ENCODE measurements at regions not wholly inside any gene's neighbourhood (a gene's known extent, or its start where the extent isn't known, plus 50 kb on each side); places are given as distances from the start of the nearest gene placed in this dataset.

DNA sequence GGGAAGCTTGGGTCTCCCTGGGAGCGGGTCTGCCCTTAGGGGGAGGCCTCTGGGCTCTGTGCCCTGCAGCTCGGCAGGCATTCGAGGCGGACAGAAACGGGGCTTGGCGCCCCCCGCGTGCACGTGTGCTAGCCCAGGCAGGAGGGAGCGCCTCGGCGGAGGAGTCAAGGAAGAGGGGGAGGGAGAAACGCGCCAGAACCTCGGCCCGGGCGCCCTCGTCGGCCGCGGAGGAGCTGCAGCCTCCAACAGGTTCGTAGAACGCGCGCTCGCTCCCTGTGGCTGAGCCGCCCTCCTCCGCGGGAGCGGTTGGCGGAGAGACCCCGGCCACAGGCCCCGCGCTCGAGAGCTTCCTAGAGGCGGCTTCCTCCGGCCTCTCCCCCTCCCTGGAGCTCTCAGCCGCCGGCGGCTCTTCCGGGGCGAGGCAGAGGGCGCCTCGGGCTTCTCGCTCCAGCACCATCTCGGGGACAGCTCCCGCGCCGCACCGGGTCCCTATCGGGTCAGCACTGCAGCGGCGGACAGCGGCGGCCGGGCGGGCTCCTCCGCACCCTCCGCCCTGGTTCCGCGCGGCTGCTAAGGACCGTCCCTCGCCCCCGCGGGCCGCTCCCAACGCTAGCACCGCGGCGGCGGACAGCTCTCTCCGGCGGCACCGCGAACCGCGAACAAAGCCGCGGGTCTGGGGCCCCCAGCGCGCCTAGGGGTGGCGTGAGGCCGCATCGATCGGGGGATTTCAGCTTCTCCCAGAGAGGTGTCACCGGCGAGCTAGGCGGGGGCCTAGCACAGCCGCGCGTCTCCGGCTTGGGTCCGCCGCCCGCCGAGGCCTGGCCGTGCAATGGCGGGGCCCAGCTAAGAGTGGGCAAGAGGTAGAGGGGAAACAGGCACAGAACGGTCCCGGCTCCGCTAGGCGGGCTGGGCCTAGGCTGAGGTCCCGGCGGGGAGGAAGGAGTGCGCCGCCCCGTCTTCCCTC, 74.6 kb upstream of the CPLX2 start:
- POLR2A ChIA-PET, result interaction anchor here (1.0 kb wide), 1 partner anchor 75 kb away, joined by 3 read pairs; the partner anchor contains the start of gene CPLX2
- peak overlapping the region in 1 of 10 donors; percentile 49 for H3K27ac Mint-ChIP-seq
- peaks cover 36 to 75% (median 72%) of the 10 kb centered on the region in 5 donors for H3K27me3 Mint-ChIP-seq
- ATAC-seq, result peak; percentile 98
- H3K4me3 Mint-ChIP-seq, result peak overlapping the region in 2 of 10 donors; percentile 39 to 49
- peaks cover 0 to 8% (median 4%) of the 10 kb centered on the region in 3 donors for H3K36me3 Mint-ChIP-seq
- peaks cover 5 to 25% (median 12%) of the 10 kb centered on the region in 4 donors for H3K4me1 Mint-ChIP-seq
- H3K9me3 Mint-ChIP-seq, result peaks cover 0 to 18% (median 3%) of the 10 kb centered on the region in 9 donors
- DNase-seq, result peak; percentile 71 to 90 (median 84)

DNA sequence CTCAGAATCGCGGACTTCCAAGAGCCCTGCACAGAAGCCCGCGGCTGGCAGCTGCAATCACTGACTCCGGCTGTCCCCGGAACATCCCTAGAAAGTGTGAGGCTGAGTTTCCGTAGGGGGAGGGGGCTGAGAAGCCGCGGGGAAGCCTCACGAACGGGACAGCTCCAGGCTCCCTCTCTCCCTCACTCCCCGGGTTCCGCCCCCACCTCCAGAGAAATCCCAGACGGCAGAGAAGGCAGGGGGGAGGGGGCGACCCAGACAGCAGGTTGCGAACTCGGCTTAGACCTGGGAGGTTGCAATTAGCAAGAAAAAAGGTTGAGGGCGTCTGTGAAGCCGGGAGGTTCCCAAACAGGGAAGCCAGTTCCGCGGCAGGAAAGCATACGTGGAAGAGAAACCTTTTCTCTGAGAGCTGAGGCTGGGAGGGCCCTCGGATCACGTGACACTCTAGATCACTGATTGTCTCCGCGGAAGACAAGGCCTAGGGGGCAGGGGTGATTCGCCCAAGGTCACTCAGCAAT, 73.8 kb upstream of the CPLX2 start:
- ATAC-seq (no peak), DNase-seq (no peak)
- peaks cover 36 to 83% (median 72%) of the 10 kb centered on the region in 5 donors for H3K27me3 Mint-ChIP-seq
- H3K4me1 Mint-ChIP-seq, result peaks cover 5 to 25% (median 12%) of the 10 kb centered on the region in 4 donors
- no peak overlapping the region for H3K27ac Mint-ChIP-seq
- H3K4me3 Mint-ChIP-seq, result peak overlapping the region in 3 of 10 donors; percentile 10 to 39 (median 22)
- peaks cover 0 to 8% (median 4%) of the 10 kb centered on the region in 3 donors for H3K36me3 Mint-ChIP-seq
- H3K9me3 Mint-ChIP-seq, result peaks cover 0 to 18% (median 3%) of the 10 kb centered on the region in 9 donors
- POLR2A ChIA-PET, result no interaction called here

DNA sequence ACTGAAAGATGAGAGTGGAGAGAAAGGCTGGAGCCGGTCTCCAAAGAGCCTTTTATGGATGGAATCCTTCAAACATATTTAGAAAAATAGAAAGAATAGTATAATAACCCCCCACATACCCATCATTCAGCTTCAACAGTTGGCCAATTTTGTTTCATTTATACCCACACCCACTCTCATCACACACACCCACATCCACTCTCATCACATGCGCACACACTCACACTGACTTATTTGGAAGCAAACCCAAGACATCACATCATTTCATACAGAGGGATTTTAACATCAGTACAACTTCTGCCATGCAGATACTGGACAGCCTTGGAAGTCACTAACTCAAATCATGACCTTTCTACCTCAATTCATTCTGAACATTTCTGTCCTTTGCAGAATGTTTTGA, 72.8 kb upstream of the CPLX2 start:
- POLR2A ChIA-PET, result no interaction called here
- Mint-ChIP-seq H3K27ac (no peak overlapping the region), H3K4me3 (peak overlapping the region in 2 of 10 donors; percentile 26 to 29), H3K4me1 (peaks cover 5 to 25% (median 12%) of the 10 kb centered on the region in 4 donors), H3K27me3 (peaks cover 40 to 93% (median 72%) of the 10 kb centered on the region in 5 donors), H3K9me3 (peaks cover 0 to 10% (median 3%) of the 10 kb centered on the region in 9 donors), H3K36me3 (peaks cover 0 to 12% (median 4%) of the 10 kb centered on the region in 3 donors)
- ATAC-seq (no peak), DNase-seq (no peak)

DNA sequence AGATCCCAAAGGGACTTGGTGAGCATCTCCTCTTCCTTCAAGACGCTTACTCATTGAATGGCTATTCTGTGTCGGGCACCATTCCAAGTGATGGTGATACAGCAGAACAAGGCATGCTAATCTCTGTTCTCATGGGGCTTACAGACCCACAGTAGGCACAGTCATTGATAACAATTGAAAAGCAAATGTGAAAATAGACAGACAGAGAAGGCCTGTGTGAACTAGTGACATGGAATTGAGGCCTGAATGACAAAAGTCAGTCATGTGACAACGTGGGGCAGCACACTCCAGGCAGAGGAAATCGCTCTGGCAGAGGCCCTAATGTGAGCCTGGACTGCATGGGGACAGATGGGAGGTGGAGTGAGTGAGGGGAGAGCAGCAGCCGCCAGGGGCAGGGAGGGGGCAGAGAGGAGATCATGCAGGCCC, 70.7 kb upstream of the CPLX2 start:
- peaks cover 5 to 25% (median 12%) of the 10 kb centered on the region in 4 donors for H3K4me1 Mint-ChIP-seq
- peaks cover 39 to 91% (median 66%) of the 10 kb centered on the region in 5 donors for H3K27me3 Mint-ChIP-seq
- DNase-seq, result no peak
- no peak overlapping the region for H3K27ac Mint-ChIP-seq
- H3K9me3 Mint-ChIP-seq, result peaks cover 0 to 5% (median 0%) of the 10 kb centered on the region in 9 donors
- H3K4me3 Mint-ChIP-seq, result no peak overlapping the region
- H3K36me3 Mint-ChIP-seq, result peaks cover 0 to 4% (median 4%) of the 10 kb centered on the region in 3 donors
- POLR2A ChIA-PET, result no interaction called here
- ATAC-seq, result no peak

DNA sequence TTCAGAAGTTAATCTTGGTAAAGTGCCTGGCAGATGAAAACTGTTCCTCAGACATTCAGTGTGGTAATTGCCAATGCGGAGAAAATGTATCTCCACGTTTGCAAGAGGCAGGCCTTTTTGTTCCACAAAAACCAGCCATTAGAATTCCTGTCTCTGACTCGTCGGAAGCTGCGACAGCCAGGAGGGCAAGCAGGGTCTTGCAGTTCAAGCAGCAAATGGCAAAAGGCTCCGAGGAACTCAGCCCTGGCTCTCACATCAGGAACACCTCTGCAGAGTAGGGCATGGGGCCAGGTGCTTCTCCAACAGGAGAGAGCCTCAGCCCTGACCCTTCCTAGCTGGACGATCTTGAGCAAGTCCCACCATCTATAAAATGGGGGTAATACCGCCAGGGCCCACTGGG, 69.0 kb upstream of the CPLX2 start:
- ATAC-seq (no peak), DNase-seq (no peak)
- Mint-ChIP-seq H3K4me1 (peaks cover 1 to 16% (median 11%) of the 10 kb centered on the region in 4 donors), H3K27ac (no peak overlapping the region), H3K36me3 (peaks cover 0 to 4% (median 4%) of the 10 kb centered on the region in 3 donors), H3K4me3 (no peak overlapping the region), H3K27me3 (peaks cover 39 to 95% (median 71%) of the 10 kb centered on the region in 5 donors), H3K9me3 (peaks cover 0 to 3% (median 0%) of the 10 kb centered on the region in 9 donors)
- POLR2A ChIA-PET, result no interaction called here

DNA sequence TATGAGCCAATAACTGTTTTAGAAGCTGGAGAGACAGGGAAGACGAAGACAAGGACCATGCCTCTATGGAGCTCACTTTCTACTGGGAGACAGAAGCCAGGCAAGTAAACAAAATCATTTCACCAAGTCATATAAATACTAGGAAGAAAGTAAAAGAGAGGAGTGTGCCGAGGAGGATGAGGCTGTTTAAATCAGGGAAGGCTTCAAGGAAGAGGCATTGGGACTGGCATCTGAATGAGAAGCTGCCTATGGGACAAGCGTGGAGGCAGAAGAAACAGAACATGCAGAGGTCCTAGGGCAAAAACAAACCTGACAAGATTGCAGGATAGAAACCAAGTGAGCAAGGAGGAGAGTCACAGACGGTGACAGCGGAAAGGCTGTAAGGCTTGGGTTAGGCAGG, 68.1 kb upstream of the CPLX2 start:
- DNase-seq (no peak), ATAC-seq (no peak)
- H3K27me3 Mint-ChIP-seq, result peaks cover 35 to 95% (median 75%) of the 10 kb centered on the region in 5 donors
- POLR2A ChIA-PET, result no interaction called here
- H3K27ac Mint-ChIP-seq, result peak overlapping the region in 1 of 10 donors; percentile 57
- peaks cover 0 to 4% (median 4%) of the 10 kb centered on the region in 3 donors for H3K36me3 Mint-ChIP-seq
- no peak overlapping the region for H3K4me3 Mint-ChIP-seq
- H3K4me1 Mint-ChIP-seq, result peaks cover 0 to 7% (median 2%) of the 10 kb centered on the region in 4 donors
- peaks cover 0 to 3% (median 0%) of the 10 kb centered on the region in 9 donors for H3K9me3 Mint-ChIP-seq

DNA sequence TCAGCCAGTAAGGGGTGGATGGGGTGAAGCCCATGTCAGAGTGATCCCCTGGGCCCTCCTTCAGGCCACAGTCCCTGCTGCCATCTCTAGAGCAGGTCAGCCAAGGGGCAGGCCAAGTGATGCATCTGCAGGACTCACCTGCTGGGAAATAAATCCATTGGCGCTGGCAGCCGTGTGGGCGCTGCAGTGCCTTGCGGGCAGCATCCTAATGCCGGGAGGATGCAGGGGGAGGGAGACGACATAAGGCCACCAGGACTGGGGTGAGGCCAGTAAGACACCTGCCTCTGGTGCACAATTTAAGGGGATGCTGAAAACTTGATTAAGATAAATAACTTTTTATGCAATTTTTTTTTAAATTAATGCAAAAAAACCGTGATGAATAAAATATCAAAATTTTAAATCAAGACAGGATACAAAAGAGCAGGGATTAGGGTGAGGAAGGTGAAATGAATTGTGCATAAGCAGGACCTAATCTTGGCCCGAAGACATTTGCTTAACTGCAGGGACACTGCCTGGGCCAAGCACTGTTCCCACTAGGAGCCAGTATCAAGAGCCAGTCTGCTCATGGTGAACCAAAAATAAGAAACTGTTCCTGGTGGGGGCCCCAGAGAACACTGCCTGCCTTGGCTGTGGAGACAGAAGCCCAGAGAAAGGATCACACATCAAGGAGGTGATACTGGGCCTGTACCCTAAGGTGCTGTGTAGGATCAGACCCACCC, 67.5 kb upstream of the CPLX2 start:
- POLR2A ChIA-PET, result no interaction called here
- Mint-ChIP-seq H3K36me3 (peaks cover 0 to 4% (median 4%) of the 10 kb centered on the region in 3 donors), H3K27me3 (peaks cover 31 to 95% (median 70%) of the 10 kb centered on the region in 5 donors), H3K4me3 (no peak overlapping the region), H3K4me1 (peaks cover 0 to under 1% (median 0%) of the 10 kb centered on the region in 4 donors), H3K27ac (no peak overlapping the region), H3K9me3 (peaks cover 0 to 3% (median 0%) of the 10 kb centered on the region in 9 donors)
- DNase-seq (no peak), ATAC-seq (no peak)

DNA sequence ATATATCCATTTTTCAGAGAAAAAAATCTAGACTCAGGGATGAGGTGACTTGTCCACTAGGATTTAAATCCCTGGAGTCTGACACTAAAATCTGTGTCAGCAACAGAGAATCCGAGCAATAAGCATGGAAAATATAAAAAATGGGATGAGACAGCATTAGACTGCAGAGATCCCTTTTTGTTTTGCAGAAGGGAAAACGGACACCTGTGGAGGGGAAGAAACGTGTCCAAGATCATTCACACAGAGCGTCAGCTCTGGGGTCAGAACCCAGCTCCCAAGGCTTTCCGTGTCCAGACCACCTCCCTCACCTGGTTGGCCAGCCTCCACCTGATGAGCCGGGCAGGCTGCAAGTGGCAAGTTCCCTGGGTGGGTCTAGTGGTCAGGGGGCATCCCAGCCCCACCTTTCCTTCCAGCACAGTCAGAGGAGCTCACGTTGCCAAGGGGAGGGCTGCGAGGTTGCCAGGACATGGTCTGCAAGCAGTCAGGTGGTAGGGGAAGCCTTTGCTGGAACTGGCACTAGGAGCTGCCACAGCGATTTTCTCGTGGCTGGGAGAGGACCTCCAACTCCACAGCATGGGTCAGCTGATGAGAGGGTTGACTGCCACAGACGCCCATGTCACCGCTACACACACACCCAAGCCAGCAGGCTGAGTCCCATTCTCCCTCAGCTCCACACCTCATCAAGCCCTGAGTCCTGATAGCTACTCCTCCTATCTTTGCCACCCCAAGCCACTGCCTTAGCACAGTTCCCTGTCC, 65.9 kb upstream of the CPLX2 start:
- H3K27me3 Mint-ChIP-seq, result peaks cover 28 to 97% (median 73%) of the 10 kb centered on the region in 5 donors
- peaks cover 0 to 3% (median 0%) of the 10 kb centered on the region in 9 donors for H3K9me3 Mint-ChIP-seq
- no peak overlapping the region for H3K27ac Mint-ChIP-seq
- peaks cover 0 to 4% (median 3%) of the 10 kb centered on the region in 3 donors for H3K36me3 Mint-ChIP-seq
- no peak overlapping the region for H3K4me3 Mint-ChIP-seq
- H3K4me1 Mint-ChIP-seq, result no peaks in the 10 kb centered on the region
- POLR2A ChIA-PET, result no interaction called here
- ATAC-seq (no peak), DNase-seq (no peak)

DNA sequence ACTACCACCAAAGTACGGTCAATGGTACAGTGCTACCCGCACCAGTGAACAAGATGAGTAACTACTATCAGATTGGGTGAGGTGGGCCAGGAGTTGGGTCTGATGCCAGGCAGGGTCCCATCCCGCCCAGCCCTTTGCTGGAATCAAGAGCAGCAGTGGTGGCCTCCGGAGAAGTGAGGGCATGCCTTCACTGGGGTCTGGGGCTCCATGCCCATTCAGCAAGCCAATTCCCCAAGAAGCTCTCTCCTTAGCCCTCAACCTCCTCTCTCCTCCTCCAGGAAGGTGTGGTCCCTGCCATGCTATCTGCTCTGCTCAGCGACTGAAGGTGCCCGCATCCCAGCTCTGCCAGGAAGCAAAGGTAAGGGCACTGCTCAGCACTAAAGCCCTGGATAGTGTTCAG, 62.7 kb upstream of the CPLX2 start:
- H3K4me3 Mint-ChIP-seq, result no peak overlapping the region
- DNase-seq, result no peak
- POLR2A ChIA-PET, result no interaction called here
- no peaks in the 10 kb centered on the region for H3K36me3 Mint-ChIP-seq
- no peak overlapping the region for H3K27ac Mint-ChIP-seq
- peaks cover 0 to 5% (median 0%) of the 10 kb centered on the region in 9 donors for H3K9me3 Mint-ChIP-seq
- no peaks in the 10 kb centered on the region for H3K4me1 Mint-ChIP-seq
- no peak for ATAC-seq
- peaks cover 13 to 78% (median 46%) of the 10 kb centered on the region in 5 donors for H3K27me3 Mint-ChIP-seq

DNA sequence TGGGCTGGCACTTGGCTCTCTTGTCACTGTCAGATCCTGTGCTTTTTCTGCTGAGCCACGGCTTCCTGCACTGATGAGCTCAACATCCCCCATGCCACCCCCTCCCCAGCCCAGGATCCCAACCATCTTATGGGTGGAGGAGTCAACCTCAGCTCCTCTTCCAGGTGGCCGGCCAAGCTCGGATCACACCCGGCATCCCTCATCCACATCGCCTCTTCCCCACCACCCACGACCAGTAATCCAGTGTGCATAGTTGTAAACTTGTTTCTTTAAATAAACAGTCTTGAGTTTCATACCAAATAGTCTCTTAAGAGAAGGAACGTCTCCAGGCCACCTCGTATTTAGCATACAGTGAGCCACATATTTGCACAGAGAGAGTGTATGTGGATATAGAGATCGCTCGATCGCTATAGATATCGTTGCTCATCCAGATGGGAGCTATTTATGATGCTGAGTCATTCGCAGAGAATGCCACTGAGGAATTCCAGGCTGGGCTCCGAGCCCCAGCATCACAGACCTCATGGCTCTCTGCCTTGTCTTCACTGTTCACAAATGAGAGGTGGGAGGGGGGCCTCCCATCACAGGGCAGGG, 61.8 kb upstream of the CPLX2 start:
- Mint-ChIP-seq H3K9me3 (peaks cover 0 to 5% (median 0%) of the 10 kb centered on the region in 9 donors), H3K27me3 (peaks cover 12 to 72% (median 42%) of the 10 kb centered on the region in 5 donors), H3K36me3 (no peaks in the 10 kb centered on the region), H3K4me1 (no peaks in the 10 kb centered on the region), H3K27ac (no peak overlapping the region), H3K4me3 (no peak overlapping the region)
- no peak for ATAC-seq
- POLR2A ChIA-PET, result no interaction called here
- no peak for DNase-seq

DNA sequence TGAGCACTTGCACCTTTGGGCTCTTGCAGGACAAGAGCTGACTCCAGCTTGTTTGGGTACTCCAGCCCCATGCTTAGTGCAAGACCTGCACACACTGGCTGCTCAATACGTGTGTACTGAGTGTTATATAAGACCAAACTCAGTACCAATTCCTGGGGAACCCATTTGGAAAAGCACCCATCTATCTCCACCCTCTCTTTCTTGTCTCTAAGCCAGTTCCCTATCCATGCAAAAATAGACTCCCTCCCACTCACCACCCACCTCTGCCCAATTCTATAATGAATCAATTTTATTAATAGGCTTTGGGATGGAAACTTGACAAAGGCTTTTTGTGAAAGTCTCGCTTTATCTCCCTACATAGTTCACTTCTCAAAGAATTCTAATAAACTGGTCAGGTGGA, 60.9 kb upstream of the CPLX2 start:
- Mint-ChIP-seq H3K9me3 (peaks cover 0 to 5% (median 0%) of the 10 kb centered on the region in 9 donors), H3K4me1 (no peaks in the 10 kb centered on the region), H3K27me3 (peaks cover 10 to 63% (median 41%) of the 10 kb centered on the region in 5 donors), H3K27ac (no peak overlapping the region), H3K36me3 (no peaks in the 10 kb centered on the region), H3K4me3 (no peak overlapping the region)
- DNase-seq (no peak), ATAC-seq (no peak)
- POLR2A ChIA-PET, result no interaction called here

Measured in naive thymus-derived CD8-positive, alpha-beta T cell (primary cell).